HEK293 (cell line): ENCODE measurements at regions not wholly inside any gene's neighbourhood (a gene's known extent, or its start where the extent isn't known, plus 50 kb on each side); places are given as distances from the start of the nearest gene placed in this dataset.

Source experiments
- ZBTB1 ChIP-seq: fragments of 450-650 bp; formaldehyde crosslinking; IDR thresholded peaks from 2 replicates; pipeline ENCODE4 v1.5.1; 2016; ENCODE audit warnings: missing biosample characterization, missing genetic modification characterization
- TF ChIP-seq, protein P1 (sequence below): fragments of 450-650 bp; formaldehyde crosslinking; IDR thresholded peaks from 2 replicates; pipeline ENCODE4 v1.5.1; 2016; ENCODE audit warnings: missing biosample characterization, missing genetic modification characterization

- TF ChIP-seq ZBTB1: no peak
- TF ChIP-seq, protein P1, sequence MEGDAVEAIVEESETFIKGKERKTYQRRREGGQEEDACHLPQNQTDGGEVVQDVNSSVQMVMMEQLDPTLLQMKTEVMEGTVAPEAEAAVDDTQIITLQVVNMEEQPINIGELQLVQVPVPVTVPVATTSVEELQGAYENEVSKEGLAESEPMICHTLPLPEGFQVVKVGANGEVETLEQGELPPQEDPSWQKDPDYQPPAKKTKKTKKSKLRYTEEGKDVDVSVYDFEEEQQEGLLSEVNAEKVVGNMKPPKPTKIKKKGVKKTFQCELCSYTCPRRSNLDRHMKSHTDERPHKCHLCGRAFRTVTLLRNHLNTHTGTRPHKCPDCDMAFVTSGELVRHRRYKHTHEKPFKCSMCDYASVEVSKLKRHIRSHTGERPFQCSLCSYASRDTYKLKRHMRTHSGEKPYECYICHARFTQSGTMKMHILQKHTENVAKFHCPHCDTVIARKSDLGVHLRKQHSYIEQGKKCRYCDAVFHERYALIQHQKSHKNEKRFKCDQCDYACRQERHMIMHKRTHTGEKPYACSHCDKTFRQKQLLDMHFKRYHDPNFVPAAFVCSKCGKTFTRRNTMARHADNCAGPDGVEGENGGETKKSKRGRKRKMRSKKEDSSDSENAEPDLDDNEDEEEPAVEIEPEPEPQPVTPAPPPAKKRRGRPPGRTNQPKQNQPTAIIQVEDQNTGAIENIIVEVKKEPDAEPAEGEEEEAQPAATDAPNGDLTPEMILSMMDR (tag by site-specific recombination): no peak
These were observed 68.9 kb downstream of the ZNF467 start for GRCh38 chr7:149704507-149704906.
